Stomach (tissue), 4 donors: ENCODE measurements at regions not wholly inside any gene's neighbourhood (a gene's known extent, or its start where the extent isn't known, plus 50 kb on each side); places are given as distances from the start of the nearest gene placed in this dataset.

Experiments
- CTCF ChIP-seq, 7 experiments: fragments of 450-650 bp in 4 of 7; fragments of 200-600 bp in 3 of 7; sonication (generic) in 3 of 7; IDR thresholded peaks; one replicate each; pipeline ENCODE4 v1.5.1; 2016 to 2019; ENCODE audit warnings: antibody characterized with exemption in 7 of 7, control low read depth in 2 of 7, mild to moderate bottlenecking in 1 of 7
- EP300 ChIP-seq: sonication (generic); formaldehyde crosslinking; IDR thresholded peaks from one replicate; pipeline ENCODE4 v1.6.1; 2017; ENCODE audit warnings: antibody characterized with exemption

GRCh38 chr10:131822013-131822691 is 78.7 kb upstream of the PPP2R2D start:
- TF ChIP-seq CTCF (IDR thresholded peaks at IDR 0.05) (no peak), EP300 (no peak)
